ENCODE measurements at regions not wholly inside any gene's neighbourhood (a gene's known extent, or its start where the extent isn't known, plus 50 kb on each side); places are given as distances from the start of the nearest gene placed in this dataset.

GRCh38 chr6:76867182-76867581 lies 596.1 kb downstream of the HTR1B start:
- Histone ChIP-seq H3K27me3 (no peaks in the 10 kb centered on the region), H3K4me1 (peaks cover 21% of the 10 kb centered on the region), H3K4me3 (no peak overlapping the region), H3K9me3 (no peaks in the 10 kb centered on the region), H3K27ac (no peak overlapping the region), H3K36me3 (ENCODE audit: low read depth, missing control alignments) (no peaks in the 10 kb centered on the region)
- no peak for DNase-seq
- WGBS, 2 donors: 66 to 75% methylated on average over 3 of the region's 3 CpGs
- no peak for TF ChIP-seq POLR2A (IDR thresholded peaks at IDR 0.05)
- TF ChIP-seq CTCF (IDR thresholded peaks at IDR 0.05): no peak
- intact Hi-C loops (cut with DNase I; ENCODE audit: low total_unique reads): no loop called here

- intact Hi-C loops (cut with DNase I; ENCODE audit: low total_unique reads): no loop called here
- 75 to 76% methylated on average over 5 of the region's 5 CpGs for WGBS, 2 donors
- H3K4me1 ChIP-seq: peaks cover 28% of the 10 kb centered on the region
Measured at GRCh38 chr6:76866091-76866915, 597.0 kb downstream of the HTR1B start.

GRCh38 chr6:76862936-76863335 lies 600.4 kb downstream of the HTR1B start:
- intact Hi-C loops (cut with DNase I; ENCODE audit: low total_unique reads): no loop called here
- TF ChIP-seq POLR2A (IDR thresholded peaks at IDR 0.05): no peak
- TF ChIP-seq CTCF (IDR thresholded peaks at IDR 0.05): no peak
- peaks cover 28% of the 10 kb centered on the region for H3K4me1 ChIP-seq
- H3K27me3 ChIP-seq: no peaks in the 10 kb centered on the region
- H3K4me3 ChIP-seq: no peak overlapping the region
- no peaks in the 10 kb centered on the region for H3K36me3 ChIP-seq (ENCODE audit: low read depth, missing control alignments)
- 0 to 38% methylated on average over 1 of the region's 1 CpG for WGBS, 2 donors
- peak overlapping the region in 1 of 2 donors; percentile 46 for H3K27ac ChIP-seq
- no peaks in the 10 kb centered on the region for H3K9me3 ChIP-seq
- no peak for DNase-seq

More at GRCh38 chr6:76866091-76866915, 597.0 kb downstream of the HTR1B start:
- no peak for DNase-seq
- H3K36me3 ChIP-seq (ENCODE audit: low read depth, missing control alignments): no peaks in the 10 kb centered on the region
- H3K27me3 ChIP-seq: no peaks in the 10 kb centered on the region
- no peak overlapping the region for H3K4me3 ChIP-seq
- no peaks in the 10 kb centered on the region for H3K9me3 ChIP-seq
- TF ChIP-seq CTCF (IDR thresholded peaks at IDR 0.05) (no peak), POLR2A (IDR thresholded peaks at IDR 0.05) (no peak)
- no peak overlapping the region for H3K27ac ChIP-seq

GRCh38 chr6:76861403-76861802 lies 601.9 kb downstream of the HTR1B start:
- no peak overlapping the region for H3K4me3 ChIP-seq
- peak; percentile 26 for DNase-seq
- peaks cover 28% of the 10 kb centered on the region for H3K4me1 ChIP-seq
- no peaks in the 10 kb centered on the region for H3K9me3 ChIP-seq
- 66 to 70% methylated on average over 2 of the region's 2 CpGs for WGBS, 2 donors
- no peaks in the 10 kb centered on the region for H3K36me3 ChIP-seq (ENCODE audit: low read depth, missing control alignments)
- intact Hi-C loops (cut with DNase I; ENCODE audit: low total_unique reads): no loop called here
- no peaks in the 10 kb centered on the region for H3K27me3 ChIP-seq
- peak overlapping the region; percentile 4 to 54 for H3K27ac ChIP-seq
- TF ChIP-seq CTCF (IDR thresholded peaks at IDR 0.05) (peak in 1 of 3 experiments; percentile 41), POLR2A (IDR thresholded peaks at IDR 0.05) (no peak)

GRCh38 chr6:76856065-76856464 lies 607.2 kb downstream of the HTR1B start:
- H3K27ac ChIP-seq: peak overlapping the region in 1 of 2 donors; percentile 47
- intact Hi-C loops (cut with DNase I; ENCODE audit: low total_unique reads): no loop called here
- H3K4me3 ChIP-seq: no peak overlapping the region
- H3K4me1 ChIP-seq: no peaks in the 10 kb centered on the region
- no peaks in the 10 kb centered on the region for H3K36me3 ChIP-seq (ENCODE audit: low read depth, missing control alignments)
- DNase-seq: peak; percentile 25
- no peaks in the 10 kb centered on the region for H3K27me3 ChIP-seq
- no peak for TF ChIP-seq CTCF (IDR thresholded peaks at IDR 0.05)
- no peak for TF ChIP-seq POLR2A (IDR thresholded peaks at IDR 0.05)
- H3K9me3 ChIP-seq: no peaks in the 10 kb centered on the region
- 42 to 61% methylated on average over 5 of the region's 5 CpGs for whole genome bisulfite sequencing, 2 donors
